Left ventricle myocardium inferior (tissue), 1 donor: ENCODE measurements at regions not wholly inside any gene's neighbourhood (a gene's known extent, or its start where the extent isn't known, plus 50 kb on each side); places are given as distances from the start of the nearest gene placed in this dataset.

Source experiments
- DNase-seq: peaks from one replicate; pipeline ENCODE4 v3.0.0-alpha.2; 2020
- H3K27ac ChIP-seq: fragments of 200-600 bp; replicated peaks from 2 replicates; pipeline ENCODE4 v1.8.0; 2021
- H3K27me3 ChIP-seq: fragments of 200-600 bp; 2 replicates; pipeline ENCODE4 v1.8.0; 2021; ENCODE audit warnings: low read depth
- H3K36me3 ChIP-seq: fragments of 200-600 bp; 2 replicates; pipeline ENCODE4 v1.8.0; 2021
- H3K4me1 ChIP-seq: fragments of 200-600 bp; 2 replicates; pipeline ENCODE4 v1.8.0; 2021
- H3K4me3 ChIP-seq: fragments of 200-600 bp; 2 replicates; pipeline ENCODE4 v1.8.0; 2021; ENCODE audit warnings: mild to moderate bottlenecking, moderate library complexity
- H3K9me3 ChIP-seq: fragments of 200-600 bp; replicated peaks from 2 replicates; pipeline ENCODE4 v1.8.0; 2021
- CTCF ChIP-seq: fragments of 200-600 bp; IDR thresholded peaks from 2 replicates; pipeline ENCODE4 v1.8.0; 2021; ENCODE audit warnings: antibody characterized with exemption, mild to moderate bottlenecking, borderline replicate concordance
- intact Hi-C: fragments of 100-400 bp; cut with micrococcal nuclease; formaldehyde crosslinking; loops from one replicate; pipeline ENCODE4 v1.11.0; 2022
- donor health status: DM: no; HTN: yes; CAD: no; lungs with severe emphysema.

GRCh38 chr5:99651298-99651697 lies 722.5 kb upstream of the CHD1 start:
- no peak for DNase-seq
- H3K36me3 ChIP-seq, result no peaks in the 10 kb centered on the region
- H3K4me1 ChIP-seq, result no peaks in the 10 kb centered on the region
- H3K27me3 ChIP-seq, result no peaks in the 10 kb centered on the region
- no peak overlapping the region for H3K4me3 ChIP-seq
- H3K27ac ChIP-seq, result no peak overlapping the region
- no peak for TF ChIP-seq CTCF
- no peaks in the 10 kb centered on the region for H3K9me3 ChIP-seq
- intact Hi-C loops, result no loop called here

- H3K27ac ChIP-seq, result no peak overlapping the region
- no peaks in the 10 kb centered on the region for H3K9me3 ChIP-seq
- H3K36me3 ChIP-seq, result no peaks in the 10 kb centered on the region
- no peak for TF ChIP-seq CTCF
- no peaks in the 10 kb centered on the region for H3K27me3 ChIP-seq
- H3K4me3 ChIP-seq, result no peak overlapping the region
- H3K4me1 ChIP-seq, result no peaks in the 10 kb centered on the region
- no peak for DNase-seq
- intact Hi-C loops, result no loop called here
Measured at GRCh38 chr5:99646011-99646647, 717.3 kb upstream of the CHD1 start.

GRCh38 chr5:99644822-99645221 lies 716.0 kb upstream of the CHD1 start:
- no peak for TF ChIP-seq CTCF
- Histone ChIP-seq H3K4me3 (no peak overlapping the region), H3K36me3 (no peaks in the 10 kb centered on the region), H3K4me1 (no peaks in the 10 kb centered on the region), H3K27me3 (no peaks in the 10 kb centered on the region), H3K9me3 (no peaks in the 10 kb centered on the region), H3K27ac (no peak overlapping the region)
- DNase-seq, result no peak
- intact Hi-C loops, result no loop called here

GRCh38 chr5:99640646-99641045 lies 711.8 kb upstream of the CHD1 start:
- H3K4me1 ChIP-seq, result no peaks in the 10 kb centered on the region
- H3K4me3 ChIP-seq, result no peak overlapping the region
- no peaks in the 10 kb centered on the region for H3K36me3 ChIP-seq
- TF ChIP-seq CTCF, result no peak
- no peak for DNase-seq
- no peaks in the 10 kb centered on the region for H3K27me3 ChIP-seq
- no peak overlapping the region for H3K27ac ChIP-seq
- intact Hi-C loops, result no loop called here
- H3K9me3 ChIP-seq, result no peaks in the 10 kb centered on the region

- DNase-seq, result no peak
- no peak overlapping the region for H3K27ac ChIP-seq
- no peak overlapping the region for H3K4me3 ChIP-seq
- intact Hi-C loops, result no loop called here
- H3K27me3 ChIP-seq, result no peaks in the 10 kb centered on the region
- TF ChIP-seq CTCF, result no peak
- H3K36me3 ChIP-seq, result no peaks in the 10 kb centered on the region
- no peaks in the 10 kb centered on the region for H3K4me1 ChIP-seq
- H3K9me3 ChIP-seq, result no peaks in the 10 kb centered on the region
Measured at GRCh38 chr5:99639905-99640304, 711.1 kb upstream of the CHD1 start.
